ENCODE measurements at regions not wholly inside any gene's neighbourhood (a gene's known extent, or its start where the extent isn't known, plus 50 kb on each side); places are given as distances from the start of the nearest gene placed in this dataset.

DNA sequence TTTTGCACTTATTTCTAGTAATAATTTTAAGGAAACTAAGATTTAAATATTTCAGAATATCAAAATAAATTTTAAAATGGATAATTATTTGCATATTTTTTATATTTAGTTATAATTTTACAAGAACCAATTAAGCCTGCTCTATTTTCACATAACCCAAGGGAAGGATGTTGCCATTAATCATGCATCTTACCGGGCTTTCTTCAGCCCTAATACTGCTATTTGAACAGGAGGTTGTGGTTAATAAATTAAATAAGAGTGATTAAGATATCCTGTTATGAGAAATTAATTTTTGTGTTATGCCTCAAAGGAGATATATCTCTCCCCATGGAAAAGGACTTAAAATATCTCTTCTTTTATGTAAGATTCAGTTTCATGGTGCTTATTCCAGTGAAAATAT is 1415.8 kb upstream of the B3GALT2 start:
- TF ChIP-seq, protein P1, sequence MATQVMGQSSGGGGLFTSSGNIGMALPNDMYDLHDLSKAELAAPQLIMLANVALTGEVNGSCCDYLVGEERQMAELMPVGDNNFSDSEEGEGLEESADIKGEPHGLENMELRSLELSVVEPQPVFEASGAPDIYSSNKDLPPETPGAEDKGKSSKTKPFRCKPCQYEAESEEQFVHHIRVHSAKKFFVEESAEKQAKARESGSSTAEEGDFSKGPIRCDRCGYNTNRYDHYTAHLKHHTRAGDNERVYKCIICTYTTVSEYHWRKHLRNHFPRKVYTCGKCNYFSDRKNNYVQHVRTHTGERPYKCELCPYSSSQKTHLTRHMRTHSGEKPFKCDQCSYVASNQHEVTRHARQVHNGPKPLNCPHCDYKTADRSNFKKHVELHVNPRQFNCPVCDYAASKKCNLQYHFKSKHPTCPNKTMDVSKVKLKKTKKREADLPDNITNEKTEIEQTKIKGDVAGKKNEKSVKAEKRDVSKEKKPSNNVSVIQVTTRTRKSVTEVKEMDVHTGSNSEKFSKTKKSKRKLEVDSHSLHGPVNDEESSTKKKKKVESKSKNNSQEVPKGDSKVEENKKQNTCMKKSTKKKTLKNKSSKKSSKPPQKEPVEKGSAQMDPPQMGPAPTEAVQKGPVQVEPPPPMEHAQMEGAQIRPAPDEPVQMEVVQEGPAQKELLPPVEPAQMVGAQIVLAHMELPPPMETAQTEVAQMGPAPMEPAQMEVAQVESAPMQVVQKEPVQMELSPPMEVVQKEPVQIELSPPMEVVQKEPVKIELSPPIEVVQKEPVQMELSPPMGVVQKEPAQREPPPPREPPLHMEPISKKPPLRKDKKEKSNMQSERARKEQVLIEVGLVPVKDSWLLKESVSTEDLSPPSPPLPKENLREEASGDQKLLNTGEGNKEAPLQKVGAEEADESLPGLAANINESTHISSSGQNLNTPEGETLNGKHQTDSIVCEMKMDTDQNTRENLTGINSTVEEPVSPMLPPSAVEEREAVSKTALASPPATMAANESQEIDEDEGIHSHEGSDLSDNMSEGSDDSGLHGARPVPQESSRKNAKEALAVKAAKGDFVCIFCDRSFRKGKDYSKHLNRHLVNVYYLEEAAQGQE (IDR thresholded peaks at IDR 0.05; ENCODE audit: insufficient read depth in 1 of 2, low read depth in 2 of 2, low read length in 2 of 2) = no peak
- TF ChIP-seq TAF1 (IDR thresholded peaks at IDR 0.05; ENCODE audit: borderline replicate concordance, insufficient read depth, low read length) = no peak
- no peak for TF ChIP-seq POLR2AphosphoS5 (IDR thresholded peaks at IDR 0.05; ENCODE audit: low read depth, low read length)
- TF ChIP-seq SIN3A (IDR thresholded peaks at IDR 0.05; ENCODE audit: borderline replicate concordance, insufficient read depth, low read length) = no peak
